DND-41 (cell line): ENCODE measurements at regions not wholly inside any gene's neighbourhood (a gene's known extent, or its start where the extent isn't known, plus 50 kb on each side); places are given as distances from the start of the nearest gene placed in this dataset.

Experiments used
- ATAC-seq: fragments of 200-7000 bp; cut with Tn5 transposase; 3 replicates; pipeline ENCODE4 v1.9.1; 2021; ENCODE audit warnings: low read depth; ENCODE audit not compliant: insufficient read depth
- DNase-seq: peaks from one replicate; pipeline ENCODE4 v3.0.0-alpha.2; 2020
- H2AFZ ChIP-seq: 2 replicates; pipeline ENCODE4 v1.6.0; 2012; ENCODE audit warnings: low read depth, low read length
- H3K27ac ChIP-seq: 2 replicates; pipeline ENCODE4 v1.5.1; 2012; ENCODE audit warnings: low read length, inconsistent platforms
- H3K27me3 ChIP-seq: fragments of 200-600 bp; sonication (generic); 2 replicates; pipeline ENCODE4 v1.6.0; 2012; ENCODE audit warnings: low read length, mild to moderate bottlenecking, inconsistent platforms; ENCODE audit not compliant: insufficient read depth, poor library complexity
- H3K36me3 ChIP-seq: 2 replicates; pipeline ENCODE4 v1.5.1; 2012; ENCODE audit warnings: low read length, inconsistent platforms; ENCODE audit not compliant: insufficient read depth
- H3K4me1 ChIP-seq: 2 replicates; pipeline ENCODE4 v1.5.1; 2012; ENCODE audit warnings: mild to moderate bottlenecking, low read length; ENCODE audit not compliant: insufficient read depth
- H3K4me2 ChIP-seq: 2 replicates; pipeline ENCODE4 v1.6.0; 2012; ENCODE audit warnings: mild to moderate bottlenecking, moderate library complexity, low read length, inconsistent platforms; ENCODE audit not compliant: insufficient read depth
- H3K4me3 ChIP-seq, 2 experiments: fragments of 200-600 bp in 1 of 2; shearing (Covaris generic) in 1 of 2; 2 replicates each; pipeline ENCODE4 v1.5.1; 2012 to 2016; ENCODE audit warnings: inconsistent platforms in 2 of 2, low read length in 2 of 2, mild to moderate bottlenecking in 2 of 2, low read depth in 1 of 2, moderate library complexity in 1 of 2
- H3K79me2 ChIP-seq: 2 replicates; pipeline ENCODE4 v1.6.0; 2012; ENCODE audit warnings: low read length, inconsistent platforms; ENCODE audit not compliant: insufficient read depth
- H3K9ac ChIP-seq: 2 replicates; pipeline ENCODE4 v1.6.0; 2012; ENCODE audit warnings: low read depth, mild to moderate bottlenecking, inconsistent platforms, low read length, moderate library complexity
- H3K9me3 ChIP-seq: 2 replicates; pipeline ENCODE4 v1.5.1; 2012; ENCODE audit warnings: low read length, moderate library complexity, mild to moderate bottlenecking, inconsistent platforms; ENCODE audit not compliant: insufficient read depth, severe bottlenecking
- H4K20me1 ChIP-seq: 2 replicates; pipeline ENCODE4 v1.6.0; 2012; ENCODE audit warnings: low read length; ENCODE audit not compliant: insufficient read depth
- CTCF ChIP-seq: IDR thresholded peaks from 2 replicates; pipeline ENCODE4 v1.5.1; 2012; ENCODE audit warnings: borderline replicate concordance, low read length, moderate library complexity, mild to moderate bottlenecking; ENCODE audit not compliant: poor library complexity, severe bottlenecking; ENCODE audit errors: extremely low read depth
- EZH2 ChIP-seq: IDR thresholded peaks from 3 replicates; pipeline ENCODE4 v1.6.1; 2012; ENCODE audit warnings: borderline replicate concordance, low read depth, mild to moderate bottlenecking, moderate library complexity, low read length, inconsistent platforms; ENCODE audit not compliant: severe bottlenecking

GRCh38 chr2:147331790-147332419 lies 512.9 kb upstream of the ACVR2A start:
- no peak overlapping the region for H3K4me3 ChIP-seq
- no peaks in the 10 kb centered on the region for H3K36me3 ChIP-seq
- TF ChIP-seq CTCF, result peak; percentile 53
- no peak for TF ChIP-seq EZH2
- no peak overlapping the region for H3K9ac ChIP-seq
- H3K4me1 ChIP-seq, result peaks cover 2% of the 10 kb centered on the region
- no peaks in the 10 kb centered on the region for H3K27me3 ChIP-seq
- no peak overlapping the region for H3K4me2 ChIP-seq
- no peak overlapping the region for H2AFZ ChIP-seq
- no peak overlapping the region for H3K27ac ChIP-seq
- no peaks in the 10 kb centered on the region for H3K9me3 ChIP-seq
- no peaks in the 10 kb centered on the region for H3K79me2 ChIP-seq
- DNase-seq (peak; percentile 44), ATAC-seq (peak; percentile 70)
- no peaks in the 10 kb centered on the region for H4K20me1 ChIP-seq

GRCh38 chr2:147330925-147331324 lies 513.9 kb upstream of the ACVR2A start:
- DNase-seq, result no peak
- ATAC-seq, result no peak
- Histone ChIP-seq H3K9ac (no peak overlapping the region), H3K79me2 (no peaks in the 10 kb centered on the region), H3K4me3 (no peak overlapping the region), H3K27me3 (no peaks in the 10 kb centered on the region), H3K9me3 (no peaks in the 10 kb centered on the region), H3K4me2 (no peak overlapping the region), H4K20me1 (no peaks in the 10 kb centered on the region), H2AFZ (no peak overlapping the region), H3K4me1 (peaks cover 4% of the 10 kb centered on the region), H3K36me3 (no peaks in the 10 kb centered on the region), H3K27ac (no peak overlapping the region)
- TF ChIP-seq EZH2 (no peak), CTCF (no peak)

- Histone ChIP-seq H3K4me3 (no peak overlapping the region), H3K27ac (no peak overlapping the region), H3K36me3 (no peaks in the 10 kb centered on the region), H3K27me3 (no peaks in the 10 kb centered on the region), H3K4me2 (no peak overlapping the region), H3K79me2 (no peaks in the 10 kb centered on the region), H3K9me3 (no peaks in the 10 kb centered on the region), H2AFZ (no peak overlapping the region), H3K9ac (no peak overlapping the region), H3K4me1 (peaks cover 4% of the 10 kb centered on the region), H4K20me1 (no peaks in the 10 kb centered on the region)
- no peak for TF ChIP-seq EZH2
- TF ChIP-seq CTCF, result no peak
- peak; percentile 83 for ATAC-seq
- peak; percentile 28 for DNase-seq
Observed at GRCh38 chr2:147327613-147328012, 517.2 kb upstream of the ACVR2A start.

- H3K79me2 ChIP-seq, result no peaks in the 10 kb centered on the region
- DNase-seq, result no peak
- TF ChIP-seq EZH2, result no peak
- TF ChIP-seq CTCF, result no peak
- no peak overlapping the region for H3K27ac ChIP-seq
- H4K20me1 ChIP-seq, result no peaks in the 10 kb centered on the region
- no peaks in the 10 kb centered on the region for H3K36me3 ChIP-seq
- peaks cover 10% of the 10 kb centered on the region for H3K9me3 ChIP-seq
- peaks cover 4% of the 10 kb centered on the region for H3K4me1 ChIP-seq
- ATAC-seq, result no peak
- H3K4me3 ChIP-seq, result no peak overlapping the region
- no peak overlapping the region for H3K9ac ChIP-seq
- no peak overlapping the region for H2AFZ ChIP-seq
- H3K4me2 ChIP-seq, result no peak overlapping the region
- no peaks in the 10 kb centered on the region for H3K27me3 ChIP-seq
Observed at GRCh38 chr2:147325990-147326389, 518.8 kb upstream of the ACVR2A start.
